IMR-90 (cell line): ENCODE measurements at regions not wholly inside any gene's neighbourhood (a gene's known extent, or its start where the extent isn't known, plus 50 kb on each side); places are given as distances from the start of the nearest gene placed in this dataset.

Source experiments
- ATAC-seq: fragments of 200-7000 bp; cut with Tn5 transposase; 2 replicates; pipeline ENCODE4 v1.9.1; 2020; ENCODE audit warnings: low read depth, mild to moderate bottlenecking, moderate library complexity
- BruUV-seq: library from RNA; stranded (reverse); fragments of 400-500 nt; replicated peaks from 2 replicates; lab custom pipeline; 2021; lab: Mats Ljungman, UMichigan
- CTCF ChIA-PET: fragments of 300-600 bp; formaldehyde crosslinking; extraction: SDS; loops from one replicate; lab custom pipeline; 2021; ENCODE audit warnings: antibody characterized with exemption; lab: Yijun Ruan, JAX
- POLR2A ChIA-PET: fragments of 300-600 bp; sonication (Branson Sonifier 250); formaldehyde crosslinking; loops from one replicate; lab custom pipeline; 2022; ENCODE audit warnings: antibody characterized with exemption; ENCODE audit not compliant: unreplicated experiment; lab: Charles Lee
- DNase-seq: peaks from one replicate; pipeline ENCODE4 v3.0.0; 2013
- H2AFZ ChIP-seq: replicated peaks from 2 replicates; pipeline ENCODE3; 2013; ENCODE audit warnings: low read length, mild to moderate bottlenecking; ENCODE audit not compliant: poor library complexity
- H2AK5ac ChIP-seq: 2 replicates; pipeline ENCODE4 v1.6.1; 2013; ENCODE audit warnings: low read depth, low read length, inconsistent platforms
- H2AK9ac ChIP-seq: replicated peaks from 2 replicates; pipeline ENCODE3; 2013; ENCODE audit warnings: mild to moderate bottlenecking, low read depth, low read length, moderate library complexity; ENCODE audit not compliant: poor library complexity
- H2BK120ac ChIP-seq: 2 replicates; pipeline ENCODE4 v1.6.1; 2013; ENCODE audit warnings: low read depth, low read length, inconsistent platforms
- H2BK15ac ChIP-seq: 3 replicates; pipeline ENCODE4 v1.6.1; 2013; ENCODE audit warnings: low read depth, low read length, inconsistent platforms
- H2BK20ac ChIP-seq: 2 replicates; pipeline ENCODE4 v1.6.1; 2013; ENCODE audit warnings: low read depth, mild to moderate bottlenecking, inconsistent platforms, low read length, moderate library complexity
- H2BK5ac ChIP-seq: 2 replicates; pipeline ENCODE4 v1.6.1; 2013; ENCODE audit warnings: mild to moderate bottlenecking, low read depth, low read length, inconsistent platforms; ENCODE audit not compliant: poor library complexity, severe bottlenecking
- H3K14ac ChIP-seq: replicated peaks from 2 replicates; pipeline ENCODE4 v1.6.1; 2013; ENCODE audit warnings: low read depth, low read length, inconsistent platforms
- H3K18ac ChIP-seq: 2 replicates; pipeline ENCODE4 v1.6.1; 2013; ENCODE audit warnings: low read depth, low read length, control low read depth
- H3K23ac ChIP-seq: 2 replicates; pipeline ENCODE4 v1.6.1; 2013; ENCODE audit warnings: low read depth, low read length, inconsistent platforms
- H3K27ac ChIP-seq: 2 replicates; pipeline ENCODE4 v1.5.1; 2013; ENCODE audit warnings: mild to moderate bottlenecking, control low read depth, low read length; ENCODE audit not compliant: insufficient read depth
- H3K27me3 ChIP-seq: 2 replicates; pipeline ENCODE4 v1.6.1; 2013; ENCODE audit warnings: low read length; ENCODE audit not compliant: control insufficient read depth, insufficient read depth
- H3K36me3 ChIP-seq: 2 replicates; pipeline ENCODE4 v1.6.1; 2013; ENCODE audit warnings: low read length, mixed read lengths; ENCODE audit not compliant: control insufficient read depth, insufficient read depth
- H3K4ac ChIP-seq: 2 replicates; pipeline ENCODE4 v1.6.1; 2013; ENCODE audit warnings: low read depth, low read length, inconsistent platforms
- H3K4me1 ChIP-seq: 2 replicates; pipeline ENCODE4 v1.6.1; 2013; ENCODE audit warnings: low read length, mixed read lengths; ENCODE audit not compliant: control insufficient read depth, insufficient read depth
- H3K4me2 ChIP-seq: 2 replicates; pipeline ENCODE4 v1.6.1; 2013; ENCODE audit warnings: low read depth, mild to moderate bottlenecking, control low read depth, low read length, moderate library complexity
- H3K4me3 ChIP-seq: 2 replicates; pipeline ENCODE4 v1.5.1; 2013; ENCODE audit warnings: low read depth, mild to moderate bottlenecking, control low read depth, low read length, moderate library complexity; ENCODE audit not compliant: insufficient read depth
- H3K56ac ChIP-seq: 2 replicates; pipeline ENCODE4 v1.6.1; 2013; ENCODE audit warnings: low read length, inconsistent platforms; ENCODE audit not compliant: insufficient read depth; ENCODE audit errors: extremely low read depth
- H3K79me1 ChIP-seq, 2 experiments: 2 replicates each; pipeline ENCODE4 v1.6.1; 2013; ENCODE audit warnings: low read length in 2 of 2, inconsistent platforms in 1 of 2, low read depth in 1 of 2
- H3K9ac ChIP-seq: 2 replicates; pipeline ENCODE4 v1.6.1; 2013; ENCODE audit warnings: low read depth, low read length, control low read depth
- H3K9me1 ChIP-seq: 2 replicates; pipeline ENCODE4 v1.6.1; 2013; ENCODE audit warnings: low read length, inconsistent platforms; ENCODE audit not compliant: insufficient read depth
- H3K9me3 ChIP-seq: 2 replicates; pipeline ENCODE4 v1.6.1; 2013; ENCODE audit warnings: low read length; ENCODE audit not compliant: control insufficient read depth, insufficient read depth
- H4K20me1 ChIP-seq: 2 replicates; pipeline ENCODE4 v1.6.1; 2013; ENCODE audit warnings: low read length, inconsistent platforms; ENCODE audit not compliant: insufficient read depth
- H4K5ac ChIP-seq: 2 replicates; pipeline ENCODE4 v1.6.1; 2013; ENCODE audit warnings: mild to moderate bottlenecking, low read depth, low read length, control low read depth
- H4K8ac ChIP-seq, 2 experiments: 2 replicates each; pipeline ENCODE4 v1.6.1; 2013; ENCODE audit warnings: low read depth in 2 of 2, low read length in 2 of 2, control low read depth in 1 of 2, inconsistent platforms in 1 of 2
- H4K91ac ChIP-seq: 2 replicates; pipeline ENCODE4 v1.6.1; 2013; ENCODE audit warnings: low read depth, low read length, inconsistent platforms; ENCODE audit not compliant: insufficient read depth
- BHLHE40 ChIP-seq: fragments of 150-350 bp; IDR thresholded peaks from 2 replicates; pipeline ENCODE4 v1.6.1; 2016; ENCODE audit warnings: mild to moderate bottlenecking, low read depth, low read length
- CEBPB ChIP-seq: IDR thresholded peaks from 2 replicates; pipeline ENCODE4 v1.6.1; 2012; ENCODE audit warnings: low read depth, low read length, improper control_type of control experiment
- CHD1 ChIP-seq: IDR thresholded peaks from 2 replicates; pipeline ENCODE4 v1.6.1; 2012; ENCODE audit warnings: low read depth, low read length, improper control_type of control experiment
- FOS ChIP-seq: fragments of 150-350 bp; IDR thresholded peaks from 2 replicates; pipeline ENCODE4 v1.6.1; 2016; ENCODE audit warnings: low read depth, low read length
- MAFK ChIP-seq: IDR thresholded peaks from 2 replicates; pipeline ENCODE4 v1.6.1; 2012; ENCODE audit warnings: low read depth, low read length, improper control_type of control experiment
- MAZ ChIP-seq: IDR thresholded peaks from 2 replicates; pipeline ENCODE4 v1.6.1; 2012; ENCODE audit warnings: low read depth, mild to moderate bottlenecking, low read length, improper control_type of control experiment, moderate library complexity, borderline replicate concordance
- MXI1 ChIP-seq: IDR thresholded peaks from 2 replicates; pipeline ENCODE4 v1.6.1; 2012; ENCODE audit warnings: low read depth, mild to moderate bottlenecking, low read length, moderate library complexity, borderline replicate concordance
- NFE2L2 ChIP-seq: fragments of 150-350 bp; IDR thresholded peaks from 2 replicates; pipeline ENCODE4 v1.6.1; 2016; ENCODE audit warnings: low read depth, mild to moderate bottlenecking, low read length
- POLR2A ChIP-seq: IDR thresholded peaks from 2 replicates; pipeline ENCODE4 v1.6.1; 2012; ENCODE audit warnings: mild to moderate bottlenecking, low read depth, low read length
- RAD21 ChIP-seq: IDR thresholded peaks from 2 replicates; pipeline ENCODE4 v1.6.1; 2012; ENCODE audit warnings: low read length, improper control_type of control experiment
- RCOR1 ChIP-seq: IDR thresholded peaks from 2 replicates; pipeline ENCODE4 v1.6.1; 2012; ENCODE audit warnings: mild to moderate bottlenecking, low read length, improper control_type of control experiment; ENCODE audit not compliant: insufficient replicate concordance
- RFX5 ChIP-seq: IDR thresholded peaks from 2 replicates; pipeline ENCODE4 v1.8.0; 2012; ENCODE audit warnings: low read depth, mild to moderate bottlenecking, low read length, moderate library complexity
- SMC3 ChIP-seq: fragments of 150-350 bp; IDR thresholded peaks from 2 replicates; pipeline ENCODE4 v1.6.1; 2016; ENCODE audit warnings: low read depth, mild to moderate bottlenecking, antibody characterized with exemption, low read length, moderate library complexity
- WGBS, 2 experiments: methylation state at CpG; one replicate each; pipeline versions ENCODE4 v1.1.5 to v1.1.7; 2013; ENCODE audit warnings: missing lambda C conversion rate in 2 of 2; ENCODE audit not compliant: insufficient read length in 1 of 2; ENCODE audit errors: extremely low coverage in 2 of 2; 5-methylcytosine and 5-hydroxymethylcytosine counted together
- dilution Hi-C: fragments of 300-500 bp; cut with HindIII; formaldehyde crosslinking; loops from one replicate; pipeline ENCODE4 v1.14.3; 2018; ENCODE audit warnings: low sequenced_read_pairs; ENCODE audit not compliant: unreplicated experiment
- in situ Hi-C: fragments of 300-500 bp; cut with MboI; formaldehyde crosslinking; loops from 3 replicates; pipeline ENCODE4 v1.14.3; 2019; ENCODE audit warnings: low sequenced_read_pairs, inconsistent platforms, mixed read lengths
- intact Hi-C: fragments of 100-400 bp; cut with micrococcal nuclease; formaldehyde crosslinking; loops from 2 replicates; pipeline ENCODE4 v1.10.0; 2022
- TF ChIP-seq, protein P1 (sequence below): fragments of 150-350 bp; IDR thresholded peaks from 2 replicates; pipeline ENCODE4 v1.6.1; 2017; ENCODE audit warnings: mild to moderate bottlenecking, antibody characterized with exemption, low read length, low read depth
- TF ChIP-seq, protein P2 (sequence below): conservative IDR thresholded peaks from 2 replicates; pipeline ENCODE4 v1.5.1; 2012; ENCODE audit warnings: mild to moderate bottlenecking, low read depth, low read length, improper control_type of control experiment
- TF ChIP-seq, protein P3 (sequence below): fragments of 150-350 bp; IDR thresholded peaks from 2 replicates; pipeline ENCODE4 v1.6.1; 2016; ENCODE audit warnings: low read depth, mild to moderate bottlenecking, low read length, moderate library complexity, borderline replicate concordance

DNA sequence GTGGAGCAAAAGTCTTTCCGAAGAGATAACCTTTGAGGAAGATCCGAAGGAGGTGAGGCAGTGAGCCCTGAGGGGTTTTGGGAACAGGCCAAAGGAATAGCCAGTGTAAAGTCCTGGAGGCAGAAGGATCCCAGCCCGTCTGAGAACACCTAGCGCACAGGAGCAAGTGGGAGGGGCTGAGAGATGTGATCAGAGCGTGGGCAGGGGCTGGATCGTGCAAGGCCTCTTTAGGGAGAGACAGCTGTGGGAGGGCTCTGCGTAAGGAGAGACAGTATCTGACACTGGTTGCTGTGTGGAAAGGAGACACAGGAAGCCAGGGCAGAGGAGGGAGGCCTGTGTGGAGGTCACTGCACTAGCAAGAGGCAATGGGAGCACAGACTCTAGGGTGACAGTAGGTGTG is 68.2 kb downstream of the BARX1 start:
- Histone ChIP-seq H3K9ac (no peak overlapping the region), H3K23ac (no peak overlapping the region), H3K4me2 (no peak overlapping the region), H3K4ac (no peak overlapping the region), H3K79me1 (no peaks in the 10 kb centered on the region), H2AFZ (peak overlapping the region; percentile 8), H4K91ac (no peak overlapping the region), H2BK5ac (no peak overlapping the region), H4K5ac (no peak overlapping the region), H2AK5ac (no peak overlapping the region), H3K36me3 (no peaks in the 10 kb centered on the region), H3K4me3 (no peak overlapping the region), H4K20me1 (no peaks in the 10 kb centered on the region), H3K27me3 (no peaks in the 10 kb centered on the region), H2BK20ac (no peak overlapping the region), H2AK9ac (no peak overlapping the region), H3K4me1 (no peaks in the 10 kb centered on the region), H3K14ac (no peak overlapping the region), H2BK120ac (no peak overlapping the region), H4K8ac (no peak overlapping the region), H3K27ac (no peak overlapping the region), H2BK15ac (no peak overlapping the region), H3K9me3 (no peaks in the 10 kb centered on the region), H3K56ac (no peak overlapping the region), H3K18ac (no peak overlapping the region), H3K9me1 (no peaks in the 10 kb centered on the region)
- dilution Hi-C loops, result no loop called here
- ChIA-PET CTCF (no interaction called here), POLR2A (no interaction called here)
- ATAC-seq (no peak), DNase-seq (no peak)
- 39% methylated on average over 3 of the region's 7 CpGs; no CpG with 5 or more reads in 1 of the 2 experiments for WGBS, 2 experiments
- intact Hi-C loops, result no loop called here
- TF ChIP-seq RFX5 (no peak), FOS (no peak), MAFK (no peak), CEBPB (no peak), RCOR1 (no peak), POLR2A (no peak), BHLHE40 (no peak), MXI1 (no peak), RAD21 (no peak), SMC3 (no peak), NFE2L2 (no peak), CHD1 (no peak), MAZ (no peak)
- TF ChIP-seq, protein P1, sequence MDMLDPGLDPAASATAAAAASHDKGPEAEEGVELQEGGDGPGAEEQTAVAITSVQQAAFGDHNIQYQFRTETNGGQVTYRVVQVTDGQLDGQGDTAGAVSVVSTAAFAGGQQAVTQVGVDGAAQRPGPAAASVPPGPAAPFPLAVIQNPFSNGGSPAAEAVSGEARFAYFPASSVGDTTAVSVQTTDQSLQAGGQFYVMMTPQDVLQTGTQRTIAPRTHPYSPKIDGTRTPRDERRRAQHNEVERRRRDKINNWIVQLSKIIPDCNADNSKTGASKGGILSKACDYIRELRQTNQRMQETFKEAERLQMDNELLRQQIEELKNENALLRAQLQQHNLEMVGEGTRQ, result no peak
- TF ChIP-seq, protein P2, sequence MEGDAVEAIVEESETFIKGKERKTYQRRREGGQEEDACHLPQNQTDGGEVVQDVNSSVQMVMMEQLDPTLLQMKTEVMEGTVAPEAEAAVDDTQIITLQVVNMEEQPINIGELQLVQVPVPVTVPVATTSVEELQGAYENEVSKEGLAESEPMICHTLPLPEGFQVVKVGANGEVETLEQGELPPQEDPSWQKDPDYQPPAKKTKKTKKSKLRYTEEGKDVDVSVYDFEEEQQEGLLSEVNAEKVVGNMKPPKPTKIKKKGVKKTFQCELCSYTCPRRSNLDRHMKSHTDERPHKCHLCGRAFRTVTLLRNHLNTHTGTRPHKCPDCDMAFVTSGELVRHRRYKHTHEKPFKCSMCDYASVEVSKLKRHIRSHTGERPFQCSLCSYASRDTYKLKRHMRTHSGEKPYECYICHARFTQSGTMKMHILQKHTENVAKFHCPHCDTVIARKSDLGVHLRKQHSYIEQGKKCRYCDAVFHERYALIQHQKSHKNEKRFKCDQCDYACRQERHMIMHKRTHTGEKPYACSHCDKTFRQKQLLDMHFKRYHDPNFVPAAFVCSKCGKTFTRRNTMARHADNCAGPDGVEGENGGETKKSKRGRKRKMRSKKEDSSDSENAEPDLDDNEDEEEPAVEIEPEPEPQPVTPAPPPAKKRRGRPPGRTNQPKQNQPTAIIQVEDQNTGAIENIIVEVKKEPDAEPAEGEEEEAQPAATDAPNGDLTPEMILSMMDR, result no peak
- TF ChIP-seq, protein P3, sequence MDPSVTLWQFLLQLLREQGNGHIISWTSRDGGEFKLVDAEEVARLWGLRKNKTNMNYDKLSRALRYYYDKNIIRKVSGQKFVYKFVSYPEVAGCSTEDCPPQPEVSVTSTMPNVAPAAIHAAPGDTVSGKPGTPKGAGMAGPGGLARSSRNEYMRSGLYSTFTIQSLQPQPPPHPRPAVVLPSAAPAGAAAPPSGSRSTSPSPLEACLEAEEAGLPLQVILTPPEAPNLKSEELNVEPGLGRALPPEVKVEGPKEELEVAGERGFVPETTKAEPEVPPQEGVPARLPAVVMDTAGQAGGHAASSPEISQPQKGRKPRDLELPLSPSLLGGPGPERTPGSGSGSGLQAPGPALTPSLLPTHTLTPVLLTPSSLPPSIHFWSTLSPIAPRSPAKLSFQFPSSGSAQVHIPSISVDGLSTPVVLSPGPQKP, result no peak
- BruUV-seq, result no TSS peak
- in situ Hi-C loops, result no loop called here
